H1 (cell line): ENCODE measurements at regions not wholly inside any gene's neighbourhood (a gene's known extent, or its start where the extent isn't known, plus 50 kb on each side); places are given as distances from the start of the nearest gene placed in this dataset.
A peak's percentile ranks its signal among the peaks of the same experiment; 100 is the strongest.

Experiments
- CTCF ChIA-PET: fragments of 300-600 bp; sonication (Branson Sonifier 250); formaldehyde crosslinking; loops from one replicate; lab custom pipeline; 2021; ENCODE audit not compliant: partially characterized antibody; lab: Charles Lee
- POLR2A ChIA-PET: fragments of 300-600 bp; sonication (Branson Sonifier 250); formaldehyde crosslinking; loops from one replicate; lab custom pipeline; 2021; ENCODE audit warnings: inconsistent platforms; ENCODE audit not compliant: partially characterized antibody; lab: Charles Lee
- DNase-seq, 2 experiments: peaks; one replicate each; pipeline versions ENCODE4 v3.0.0 to v3.0.0-alpha.2; 2010 to 2022; ENCODE audit warnings: low spot score in 2 of 2, low read depth in 1 of 2, mixed read lengths in 1 of 2
- FAIRE-seq: peaks from 2 replicates; lab custom pipeline; 2011; peaks lifted over from hg19 to GRCh38; lab: Jason Lieb, UNC
- H2AFZ ChIP-seq: 2 replicates; pipeline ENCODE4 v1.8.1; 2012; ENCODE audit warnings: low read length, inconsistent platforms
- H2AK5ac ChIP-seq: 2 replicates; pipeline ENCODE4 v1.6.1; 2013; ENCODE audit warnings: low read depth, low read length
- H2BK120ac ChIP-seq: replicated peaks from 2 replicates; pipeline ENCODE3; 2013; ENCODE audit warnings: low read depth, low read length, inconsistent platforms
- H2BK12ac ChIP-seq: 2 replicates; pipeline ENCODE4 v1.6.1; 2013; ENCODE audit warnings: low read depth, low read length
- H2BK15ac ChIP-seq: 2 replicates; pipeline ENCODE4 v1.6.1; 2013; ENCODE audit warnings: low read length
- H2BK20ac ChIP-seq: 2 replicates; pipeline ENCODE4 v1.6.1; 2013; ENCODE audit warnings: low read length
- H2BK5ac ChIP-seq: 2 replicates; pipeline ENCODE4 v1.6.1; 2013; ENCODE audit warnings: low read depth, low read length
- H3K14ac ChIP-seq: 2 replicates; pipeline ENCODE4 v1.6.1; 2013; ENCODE audit warnings: inconsistent platforms; ENCODE audit not compliant: insufficient read length
- H3K18ac ChIP-seq: 2 replicates; pipeline ENCODE4 v1.6.1; 2013; ENCODE audit warnings: low read length; ENCODE audit errors: extremely low read depth
- H3K23ac ChIP-seq: 2 replicates; pipeline ENCODE4 v1.6.1; 2013; ENCODE audit warnings: inconsistent platforms; ENCODE audit not compliant: insufficient read length
- H3K23me2 ChIP-seq: 2 replicates; pipeline ENCODE4 v1.6.1; 2013; ENCODE audit warnings: low read depth, low read length
- H3K27ac ChIP-seq: 2 replicates; pipeline ENCODE4 v1.6.1; 2011; ENCODE audit warnings: low read depth, low read length, inconsistent platforms
- H3K27me3 ChIP-seq, 4 experiments: replicated peaks in 1 of 4; 1 replicate in 1 of 4; 2 replicates in 3 of 4; pipeline versions ENCODE4 v1.6.1 to v1.8.1; 2011 to 2013; ENCODE audit warnings: low read length in 3 of 4, mild to moderate bottlenecking in 3 of 4, inconsistent platforms in 2 of 4, mixed read lengths in 2 of 4, moderate library complexity in 1 of 4; ENCODE audit not compliant: control insufficient read depth in 3 of 4, insufficient read depth in 3 of 4; ENCODE audit errors: extremely low read depth in 1 of 4
- H3K36me3 ChIP-seq, 4 experiments: 2 replicates each; pipeline versions ENCODE4 v1.6.1 to v1.8.1; 2011 to 2013; ENCODE audit warnings: mild to moderate bottlenecking in 4 of 4, low read length in 3 of 4, moderate library complexity in 2 of 4, control low read depth in 1 of 4, inconsistent platforms in 1 of 4; ENCODE audit not compliant: insufficient read depth in 4 of 4, control insufficient read depth in 2 of 4
- H3K4ac ChIP-seq: replicated peaks from 2 replicates; pipeline ENCODE3; 2013; ENCODE audit warnings: low read length, low read depth, mixed read lengths, inconsistent platforms; ENCODE audit not compliant: insufficient read length
- H3K4me1 ChIP-seq, 4 experiments: replicated peaks in 1 of 4; 1 replicate in 1 of 4; 2 replicates in 3 of 4; pipeline versions ENCODE4 v1.6.1 to v1.8.1; 2011 to 2013; ENCODE audit warnings: low read length in 3 of 4, inconsistent platforms in 2 of 4, mixed read lengths in 1 of 4; ENCODE audit not compliant: insufficient read depth in 4 of 4, control insufficient read depth in 3 of 4
- H3K4me2 ChIP-seq, 2 experiments: 2 replicates each; pipeline versions ENCODE4 v1.6.1 to v1.8.1; 2011 to 2013; ENCODE audit warnings: low read depth in 2 of 2, low read length in 2 of 2, control low read depth in 1 of 2, inconsistent platforms in 1 of 2, mild to moderate bottlenecking in 1 of 2; ENCODE audit not compliant: insufficient read depth in 1 of 2
- H3K4me3 ChIP-seq, 4 experiments: fragments of 200-600, 300-600 bp in 1 of 4; sonication (generic), shearing (Covaris generic), sonication (Bioruptor Twin) in 1 of 4; 2 replicates each; pipeline versions ENCODE4 v1.5.1 to v1.8.1; 2011 to 2016; ENCODE audit warnings: low read length in 4 of 4, low read depth in 3 of 4, control low read depth in 2 of 4, inconsistent platforms in 2 of 4, mild to moderate bottlenecking in 2 of 4, mixed read lengths in 1 of 4, moderate library complexity in 1 of 4; ENCODE audit not compliant: insufficient read depth in 2 of 4; ENCODE audit errors: extremely low read depth in 1 of 4
- H3K56ac ChIP-seq: replicated peaks from 2 replicates; pipeline ENCODE3; 2013; ENCODE audit warnings: low read depth, mild to moderate bottlenecking, mixed read lengths, low read length, inconsistent platforms; ENCODE audit not compliant: insufficient read length
- H3K79me1 ChIP-seq: 2 replicates; pipeline ENCODE4 v1.6.1; 2013; ENCODE audit warnings: low read depth, low read length, control low read depth
- H3K79me2 ChIP-seq, 2 experiments: 2 replicates each; pipeline versions ENCODE4 v1.6.1 to v1.8.1; 2012 to 2013; ENCODE audit warnings: low read length in 2 of 2, mild to moderate bottlenecking in 2 of 2, inconsistent platforms in 1 of 2; ENCODE audit not compliant: insufficient read depth in 2 of 2, control insufficient read depth in 1 of 2
- H3K9ac ChIP-seq, 4 experiments: replicated peaks in 1 of 4; 1 replicate in 1 of 4; 2 replicates in 3 of 4; pipeline versions ENCODE4 v1.6.1 to v1.8.1; 2011 to 2013; ENCODE audit warnings: low read depth in 3 of 4, low read length in 3 of 4, control low read depth in 2 of 4, mild to moderate bottlenecking in 2 of 4, moderate library complexity in 2 of 4, inconsistent platforms in 1 of 4; ENCODE audit errors: extremely low read depth in 1 of 4
- H3K9me3 ChIP-seq, 2 experiments: 2 replicates each; pipeline versions ENCODE4 v1.6.1 to v1.8.1; 2012 to 2013; ENCODE audit warnings: mild to moderate bottlenecking in 2 of 2, moderate library complexity in 2 of 2, control low read depth in 1 of 2, inconsistent platforms in 1 of 2, low read depth in 1 of 2, low read length in 1 of 2, mixed read lengths in 1 of 2; ENCODE audit not compliant: insufficient read depth in 2 of 2
- H4K20me1 ChIP-seq, 2 experiments: replicated peaks in 1 of 2; 2 replicates each; pipeline versions ENCODE3 to v1.8.1; 2011 to 2013; ENCODE audit warnings: inconsistent platforms in 2 of 2, low read length in 2 of 2, mild to moderate bottlenecking in 1 of 2; ENCODE audit not compliant: insufficient read depth in 2 of 2, control insufficient read depth in 1 of 2
- H4K5ac ChIP-seq: 2 replicates; pipeline ENCODE4 v1.6.1; 2013; ENCODE audit warnings: low read length, low read depth, mixed read lengths, inconsistent platforms; ENCODE audit not compliant: insufficient read length
- H4K8ac ChIP-seq: 2 replicates; pipeline ENCODE4 v1.8.0; 2013; ENCODE audit warnings: mild to moderate bottlenecking, moderate library complexity, low read length, inconsistent platforms; ENCODE audit not compliant: insufficient read depth; ENCODE audit errors: extremely low read depth
- H4K91ac ChIP-seq: replicated peaks from 2 replicates; pipeline ENCODE3; 2013; ENCODE audit warnings: low read length, mixed read lengths, inconsistent platforms; ENCODE audit not compliant: insufficient read length
- EGR1 ChIP-seq: IDR thresholded peaks from 2 replicates; pipeline ENCODE4 v1.6.1; 2011; ENCODE audit warnings: low read depth, low read length, borderline replicate concordance
- RAD21 ChIP-seq, 2 experiments: IDR thresholded peaks in 1 of 2; conservative IDR thresholded peaks in 1 of 2; 2 replicates each; pipeline ENCODE4 v1.6.1; 2011; ENCODE audit warnings: low read depth in 2 of 2, low read length in 2 of 2, improper control_type of control experiment in 1 of 2, inconsistent platforms in 1 of 2, mild to moderate bottlenecking in 1 of 2, moderate library complexity in 1 of 2
- WGBS, 2 experiments: shearing (Covaris generic) in 1 of 2; methylation state at CpG; one replicate each; pipeline versions ENCODE4 v1.1.6 to v1.1.7; 2013 to 2015; ENCODE audit warnings: low lambda C conversion rate in 2 of 2, mixed read lengths in 2 of 2, inconsistent platforms in 1 of 2, low coverage in 1 of 2, missing lambda C conversion rate in 1 of 2; ENCODE audit not compliant: insufficient replicate concordance in 2 of 2, insufficient coverage in 1 of 2, insufficient read length in 1 of 2; ENCODE audit errors: extremely low coverage in 1 of 2, missing lambda C conversion rate in 1 of 2; 5-methylcytosine and 5-hydroxymethylcytosine counted together
- TF ChIP-seq, protein P1 (sequence below), 3 experiments: IDR thresholded peaks; 1 replicate in 2 of 3; 2 replicates in 1 of 3; pipeline versions ENCODE4 v1.5.1 to v1.6.1; 2011; ENCODE audit warnings: low read length in 3 of 3, mild to moderate bottlenecking in 3 of 3, inconsistent platforms in 2 of 3, low read depth in 1 of 3, moderate library complexity in 1 of 3; ENCODE audit not compliant: insufficient read depth in 1 of 3; ENCODE audit errors: control extremely low read depth in 1 of 3

- H3K23me2 ChIP-seq, result no peaks in the 10 kb centered on the region
- no peaks in the 10 kb centered on the region for H4K20me1 ChIP-seq
- H3K9me3 ChIP-seq, result no peaks in the 10 kb centered on the region
- H3K18ac ChIP-seq, result no peak overlapping the region
- ChIA-PET CTCF (interaction anchor here (0.6 to 1.2 kb wide), 5 partner anchors 13 to 312 kb away, joined by 3 to 4 read pairs (median 3); no protein-coding TSS in a partner anchor), POLR2A (interaction anchor here (0.6 kb wide), 1 partner anchor 40 kb away, joined by 3 read pairs; no protein-coding TSS in a partner anchor)
- H3K14ac ChIP-seq, result no peak overlapping the region
- FAIRE-seq (no peak), DNase-seq (no peak)
- TF ChIP-seq RAD21 (IDR thresholded peaks at IDR 0.05 in 1 of 2, conservative IDR thresholded peaks at IDR 0.05 in 1 of 2; ENCODE audit: low read depth in 2 of 2, low read length in 2 of 2), result peak in 1 of 2 experiments; percentile 39; a peak in 2 of 4 replicates
- TF ChIP-seq EGR1, result no peak
- TF ChIP-seq, protein P1, sequence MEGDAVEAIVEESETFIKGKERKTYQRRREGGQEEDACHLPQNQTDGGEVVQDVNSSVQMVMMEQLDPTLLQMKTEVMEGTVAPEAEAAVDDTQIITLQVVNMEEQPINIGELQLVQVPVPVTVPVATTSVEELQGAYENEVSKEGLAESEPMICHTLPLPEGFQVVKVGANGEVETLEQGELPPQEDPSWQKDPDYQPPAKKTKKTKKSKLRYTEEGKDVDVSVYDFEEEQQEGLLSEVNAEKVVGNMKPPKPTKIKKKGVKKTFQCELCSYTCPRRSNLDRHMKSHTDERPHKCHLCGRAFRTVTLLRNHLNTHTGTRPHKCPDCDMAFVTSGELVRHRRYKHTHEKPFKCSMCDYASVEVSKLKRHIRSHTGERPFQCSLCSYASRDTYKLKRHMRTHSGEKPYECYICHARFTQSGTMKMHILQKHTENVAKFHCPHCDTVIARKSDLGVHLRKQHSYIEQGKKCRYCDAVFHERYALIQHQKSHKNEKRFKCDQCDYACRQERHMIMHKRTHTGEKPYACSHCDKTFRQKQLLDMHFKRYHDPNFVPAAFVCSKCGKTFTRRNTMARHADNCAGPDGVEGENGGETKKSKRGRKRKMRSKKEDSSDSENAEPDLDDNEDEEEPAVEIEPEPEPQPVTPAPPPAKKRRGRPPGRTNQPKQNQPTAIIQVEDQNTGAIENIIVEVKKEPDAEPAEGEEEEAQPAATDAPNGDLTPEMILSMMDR (IDR thresholded peaks at IDR 0.05; ENCODE audit: control extremely low read depth in 1 of 3, insufficient read depth in 1 of 3, low read depth in 1 of 3, low read length in 3 of 3), result peak in 2 of 3 experiments; percentile 38 to 44; a peak in 2 of 4 replicates
- H3K4me1 ChIP-seq, result peaks cover 3 to 12% (median 4%) of the 10 kb centered on the region in 4 experiments; a peak in 6 of 7 replicates
- H3K4ac ChIP-seq, result no peak overlapping the region
- H4K8ac ChIP-seq, result no peak overlapping the region
- H3K27ac ChIP-seq, result no peak overlapping the region
- no peaks in the 10 kb centered on the region for H3K79me1 ChIP-seq
- no peak overlapping the region for H3K4me3 ChIP-seq
- H3K27me3 ChIP-seq, result 0 out of 7 replicates have a peak, but pooled peaks cover 0 to 2% (median 0%) of the 10 kb centered on the region in 4 experiments
- H4K91ac ChIP-seq, result peak overlapping the region; percentile 58
- no peaks in the 10 kb centered on the region for H3K79me2 ChIP-seq
- WGBS, 2 experiments, result 89% methylated on average over 6 of the region's 6 CpGs; no CpG with 5 or more reads in 1 of the 2 experiments
- no peak overlapping the region for H2BK120ac ChIP-seq
- H4K5ac ChIP-seq, result no peak overlapping the region
- no peak overlapping the region for H2BK20ac ChIP-seq
- H3K9ac ChIP-seq, result 0 out of 7 replicates have a peak overlapping the region, but pooled peaks of 1 of the 4 experiments have one; percentile 11
- H2BK15ac ChIP-seq, result no peak overlapping the region
- no peak overlapping the region for H2BK12ac ChIP-seq
- no peaks in the 10 kb centered on the region for H3K36me3 ChIP-seq
- H2AFZ ChIP-seq, result peak overlapping the region; percentile 75; the same call in 1 of the 2 replicates
- no peak overlapping the region for H2AK5ac ChIP-seq
- no peak overlapping the region for H3K4me2 ChIP-seq
- H3K23ac ChIP-seq, result no peak overlapping the region
- no peak overlapping the region for H3K56ac ChIP-seq
- H2BK5ac ChIP-seq, result no peak overlapping the region
Measured at GRCh38 chr9:88272986-88273385, 115.3 kb upstream of the SPIN1 start.
